Smooth muscle cell (in vitro differentiated cells): ENCODE measurements at regions not wholly inside any gene's neighbourhood (a gene's known extent, or its start where the extent isn't known, plus 50 kb on each side); places are given as distances from the start of the nearest gene placed in this dataset.

Experiments
- DNase-seq: peaks from one replicate; lab custom pipeline; 2025; ENCODE audit not compliant: unreplicated experiment; lab: John Stamatoyannopoulos, UW
- H2AFZ ChIP-seq: fragments of 200-600 bp; sonication (generic); 2 replicates; pipeline ENCODE4 v1.6.0; 2016; ENCODE audit warnings: antibody characterized with exemption, low read depth, mild to moderate bottlenecking
- H3F3A ChIP-seq: fragments of 200-600 bp; sonication (generic); 2 replicates; pipeline ENCODE4 v1.6.0; 2017; ENCODE audit warnings: antibody characterized with exemption, low read depth
- H3K27ac ChIP-seq: fragments of 200-600 bp; sonication (generic); 2 replicates; pipeline ENCODE4 v1.5.1; 2016; ENCODE audit warnings: low read depth, mild to moderate bottlenecking
- H3K27me3 ChIP-seq: fragments of 200-600 bp; sonication (generic); 2 replicates; pipeline ENCODE4 v1.6.1; 2016; ENCODE audit warnings: low read depth, mild to moderate bottlenecking
- H3K36me3 ChIP-seq: fragments of 200-600 bp; sonication (generic); 2 replicates; pipeline ENCODE4 v1.5.1; 2016; ENCODE audit warnings: low read depth
- H3K4me1 ChIP-seq: fragments of 200-600 bp; sonication (generic); 2 replicates; pipeline ENCODE4 v1.5.1; 2016; ENCODE audit warnings: low read depth
- H3K4me2 ChIP-seq: fragments of 200-600 bp; sonication (generic); 2 replicates; pipeline ENCODE4 v1.6.0; 2016; ENCODE audit warnings: mild to moderate bottlenecking
- H3K4me3 ChIP-seq: fragments of 200-600 bp; sonication (generic); 2 replicates; pipeline ENCODE4 v1.5.1; 2016; ENCODE audit warnings: mild to moderate bottlenecking
- H3K79me2 ChIP-seq: fragments of 200-600 bp; sonication (generic); 2 replicates; pipeline ENCODE4 v1.6.0; 2016; ENCODE audit warnings: low read depth, mild to moderate bottlenecking
- H3K9ac ChIP-seq: fragments of 200-600 bp; sonication (generic); 2 replicates; pipeline ENCODE4 v1.6.0; 2016; ENCODE audit warnings: low read depth
- H3K9me3 ChIP-seq: fragments of 200-600 bp; sonication (generic); replicated peaks from 2 replicates; pipeline ENCODE4 v1.5.1; 2016; ENCODE audit warnings: low read depth
- H4K20me1 ChIP-seq: fragments of 200-600 bp; sonication (generic); 2 replicates; pipeline ENCODE4 v1.6.0; 2016; ENCODE audit warnings: low read depth
- CTCF ChIP-seq: fragments of 200-600 bp; sonication (generic); IDR thresholded peaks from 2 replicates; pipeline ENCODE4 v1.5.1; 2017; ENCODE audit warnings: borderline replicate concordance, mild to moderate bottlenecking, antibody characterized with exemption; ENCODE audit not compliant: insufficient read depth, poor library complexity, severe bottlenecking
- WGBS: methylation state at CpG from one replicate; pipeline ENCODE4 v1.1.7; 2016; ENCODE audit warnings: low lambda C conversion rate; 5-methylcytosine and 5-hydroxymethylcytosine counted together

GRCh38 chr11:133681901-133682300, 149.6 kb upstream of the OPCML start:
- DNase-seq, result no peak
- 24% methylated on average over 6 of the region's 6 CpGs for WGBS
- Histone ChIP-seq H3K9ac (no peak overlapping the region), H3K27ac (no peak overlapping the region), H3K4me2 (no peak overlapping the region), H2AFZ (no peak overlapping the region), H3K4me3 (no peak overlapping the region), H3K79me2 (no peaks in the 10 kb centered on the region), H3K4me1 (no peaks in the 10 kb centered on the region), H3F3A (no peaks in the 10 kb centered on the region), H3K27me3 (peaks cover 58% of the 10 kb centered on the region), H3K36me3 (no peaks in the 10 kb centered on the region), H4K20me1 (no peaks in the 10 kb centered on the region), H3K9me3 (no peaks in the 10 kb centered on the region)
- TF ChIP-seq CTCF, result no peak

- H3K4me1 ChIP-seq, result no peaks in the 10 kb centered on the region
- no peaks in the 10 kb centered on the region for H3K79me2 ChIP-seq
- no peaks in the 10 kb centered on the region for H3K36me3 ChIP-seq
- H3K4me2 ChIP-seq, result no peak overlapping the region
- H3K9ac ChIP-seq, result no peak overlapping the region
- H3K27me3 ChIP-seq, result peaks cover 60% of the 10 kb centered on the region
- no peak for TF ChIP-seq CTCF
- no peaks in the 10 kb centered on the region for H3K9me3 ChIP-seq
- H2AFZ ChIP-seq, result no peak overlapping the region
- no peaks in the 10 kb centered on the region for H3F3A ChIP-seq
- H3K4me3 ChIP-seq, result no peak overlapping the region
- H3K27ac ChIP-seq, result no peak overlapping the region
- no peak for DNase-seq
- H4K20me1 ChIP-seq, result no peaks in the 10 kb centered on the region
- 97% methylated on average over 5 of the region's 5 CpGs for WGBS
Measured at GRCh38 chr11:133679896-133680295, 147.6 kb upstream of the OPCML start.

- no peak for DNase-seq
- H2AFZ ChIP-seq, result no peak overlapping the region
Measured at GRCh38 chr11:133678191-133678590, 145.9 kb upstream of the OPCML start.

More at GRCh38 chr11:133678191-133678590, 145.9 kb upstream of the OPCML start:
- H4K20me1 ChIP-seq, result no peaks in the 10 kb centered on the region
- H3K27ac ChIP-seq, result no peak overlapping the region
- H3F3A ChIP-seq, result no peaks in the 10 kb centered on the region
- 92% methylated on average over 2 of the region's 2 CpGs for WGBS
- H3K4me3 ChIP-seq, result no peak overlapping the region
- H3K4me1 ChIP-seq, result no peaks in the 10 kb centered on the region
- no peak for TF ChIP-seq CTCF
- peaks cover 58% of the 10 kb centered on the region for H3K27me3 ChIP-seq
- H3K4me2 ChIP-seq, result no peak overlapping the region
- H3K9ac ChIP-seq, result no peak overlapping the region
- H3K9me3 ChIP-seq, result no peaks in the 10 kb centered on the region
- no peaks in the 10 kb centered on the region for H3K36me3 ChIP-seq
- no peaks in the 10 kb centered on the region for H3K79me2 ChIP-seq
